ENCODE measurements at regions not wholly inside any gene's neighbourhood (a gene's known extent, or its start where the extent isn't known, plus 50 kb on each side); places are given as distances from the start of the nearest gene placed in this dataset.

DNA sequence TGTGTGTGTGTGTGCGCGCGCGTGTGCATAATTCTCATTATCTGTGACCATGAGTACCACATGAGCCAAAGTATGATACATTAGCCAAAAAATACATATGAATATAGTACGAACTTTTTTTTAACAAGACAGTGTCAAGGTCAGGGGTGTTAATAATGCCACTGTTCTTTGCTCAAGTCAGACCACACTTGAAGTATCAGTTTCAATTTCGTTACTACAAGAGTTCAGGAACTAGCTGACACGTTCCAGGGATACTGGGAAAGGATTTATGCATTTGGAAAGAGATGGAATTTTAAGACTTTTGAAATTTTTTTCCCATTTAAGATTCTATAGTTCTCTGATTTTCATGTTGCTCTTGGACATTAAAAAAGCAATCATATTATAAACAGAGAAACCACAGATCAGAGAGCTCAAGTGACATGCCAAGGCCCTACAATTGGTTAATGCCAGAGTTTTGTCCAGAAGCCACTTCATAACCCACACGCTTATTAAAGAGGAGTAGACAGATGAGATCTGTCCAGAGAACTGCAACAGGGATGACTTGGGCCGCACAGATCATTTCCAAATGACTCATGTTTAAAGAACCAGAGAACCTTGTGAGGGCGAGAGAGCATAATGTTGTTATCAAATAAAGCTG, 718.8 kb upstream of the SGCG start:
- Histone ChIP-seq H4K20me1 (no peaks in the 10 kb centered on the region), H3K9ac (no peak overlapping the region), H3K9me3 (replicated peaks in 1 of 11) (peaks cover 13 to 96% (median 71%) of the 10 kb centered on the region in 11 experiments), H3K4me3 (no peak overlapping the region), H3K36me3 (peaks cover 0 to 62% (median 14%) of the 10 kb centered on the region in 11 experiments; a peak in 12 of 22 replicates), H3K4me1 (peaks cover under 1 to 26% (median 13%) of the 10 kb centered on the region in 10 experiments; a peak in 16 of 20 replicates), H3K27ac (peak overlapping the region in 1 of 11 experiments; percentile 29; a peak in 1 of 22 replicates), H3K4me2 (no peak overlapping the region), H3K27me3 (no peaks in the 10 kb centered on the region)
- no peak for TF ChIP-seq Cebpa-rat (IDR thresholded peaks at IDR 0.05)

DNA sequence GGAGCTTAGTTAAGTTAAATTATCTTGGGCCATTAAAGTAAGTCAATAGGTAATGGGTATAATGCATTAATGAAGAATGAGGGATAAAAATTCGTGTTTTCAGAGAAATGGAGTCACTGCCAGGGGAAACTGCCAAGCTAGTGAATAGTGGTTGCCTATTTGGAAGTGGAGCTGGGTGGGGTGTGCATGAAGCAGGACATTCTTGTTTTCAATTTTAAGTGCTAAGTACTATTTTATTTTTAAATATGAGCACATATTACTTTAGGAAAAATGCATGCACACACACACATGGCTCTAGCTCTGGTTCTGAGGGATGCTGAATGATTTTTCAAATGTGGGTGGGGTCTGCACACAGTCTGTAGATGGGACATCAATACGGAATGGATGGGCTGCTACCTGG, 717.7 kb upstream of the SGCG start:
- H3K9ac ChIP-seq, result no peak overlapping the region
- no peaks in the 10 kb centered on the region for H4K20me1 ChIP-seq
- no peak overlapping the region for H3K27ac ChIP-seq
- H3K4me2 ChIP-seq, result no peak overlapping the region
- H3K9me3 ChIP-seq (replicated peaks in 1 of 11), result peaks cover 13 to 96% (median 69%) of the 10 kb centered on the region in 11 experiments; a peak in 21 of 22 replicates
- H3K4me3 ChIP-seq, result no peak overlapping the region
- no peak for TF ChIP-seq Cebpa-rat (IDR thresholded peaks at IDR 0.05)
- peaks cover 0 to 50% (median 12%) of the 10 kb centered on the region in 11 experiments; a peak in 11 of 22 replicates for H3K36me3 ChIP-seq
- no peaks in the 10 kb centered on the region for H3K27me3 ChIP-seq
- peaks cover 0 to 15% (median 4%) of the 10 kb centered on the region in 10 experiments; a peak in 8 of 20 replicates for H3K4me1 ChIP-seq

DNA sequence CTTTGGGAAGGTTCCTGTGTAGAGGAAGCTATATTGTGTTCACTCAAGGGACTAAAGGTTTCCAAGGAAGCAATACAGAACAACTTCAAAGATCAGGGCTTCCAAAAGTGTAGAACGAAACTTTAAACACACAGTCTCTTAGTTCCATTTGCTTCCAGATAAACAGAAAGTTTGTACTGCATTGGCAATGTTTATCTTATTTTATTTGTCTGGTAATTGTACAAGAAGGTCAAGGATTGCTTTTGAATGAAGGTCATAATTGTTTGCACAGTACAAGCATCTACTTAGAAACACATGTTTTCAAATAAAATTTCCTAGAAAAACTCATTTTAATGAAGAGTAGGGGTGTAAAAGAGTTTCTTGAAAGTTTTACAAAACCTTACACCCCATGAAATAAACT, 712.7 kb upstream of the SGCG start:
- no peak overlapping the region for H3K27ac ChIP-seq
- no peak overlapping the region for H3K9ac ChIP-seq
- no peaks in the 10 kb centered on the region for H4K20me1 ChIP-seq
- no peaks in the 10 kb centered on the region for H3K27me3 ChIP-seq
- no peak overlapping the region for H3K4me3 ChIP-seq
- H3K9me3 ChIP-seq (replicated peaks in 1 of 11), result peaks cover 0 to 70% (median 40%) of the 10 kb centered on the region in 11 experiments; a peak in 17 of 22 replicates
- H3K4me1 ChIP-seq, result peaks cover 0 to 14% (median 0%) of the 10 kb centered on the region in 10 experiments; a peak in 5 of 20 replicates
- peaks cover 0 to 18% (median 0%) of the 10 kb centered on the region in 11 experiments; a peak in 2 of 22 replicates for H3K36me3 ChIP-seq
- no peak overlapping the region for H3K4me2 ChIP-seq
- TF ChIP-seq Cebpa-rat (IDR thresholded peaks at IDR 0.05), result no peak

DNA sequence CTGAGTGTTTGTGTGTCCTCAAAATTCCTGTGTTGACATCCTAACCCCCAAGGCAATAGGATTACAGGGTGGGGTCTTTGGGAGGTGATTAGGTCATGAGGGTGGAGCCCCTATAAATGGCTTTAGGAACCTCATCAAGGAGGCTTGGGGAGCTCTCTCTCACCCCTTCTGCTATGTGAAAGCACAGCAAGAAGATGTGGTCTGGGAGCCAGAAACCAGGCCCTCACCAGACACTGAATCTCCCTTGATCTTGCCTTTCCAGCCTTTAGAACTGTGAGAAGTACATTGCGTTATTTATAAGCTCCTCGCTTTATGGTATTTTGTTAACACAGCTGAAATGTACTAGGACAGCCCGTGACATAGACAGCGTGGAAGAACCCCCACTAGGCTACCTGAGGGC, 712.0 kb upstream of the SGCG start:
- Histone ChIP-seq H3K4me2 (no peak overlapping the region), H4K20me1 (no peaks in the 10 kb centered on the region), H3K4me1 (peaks cover 0 to 14% (median 0%) of the 10 kb centered on the region in 10 experiments; a peak in 5 of 20 replicates), H3K4me3 (no peak overlapping the region), H3K27ac (no peak overlapping the region), H3K27me3 (no peaks in the 10 kb centered on the region), H3K9ac (no peak overlapping the region), H3K9me3 (replicated peaks in 1 of 11) (peaks cover 0 to 71% (median 38%) of the 10 kb centered on the region in 11 experiments; a peak in 18 of 22 replicates), H3K36me3 (peaks cover 0 to 14% (median 0%) of the 10 kb centered on the region in 11 experiments; a peak in 2 of 22 replicates)
- TF ChIP-seq Cebpa-rat (IDR thresholded peaks at IDR 0.05), result no peak

DNA sequence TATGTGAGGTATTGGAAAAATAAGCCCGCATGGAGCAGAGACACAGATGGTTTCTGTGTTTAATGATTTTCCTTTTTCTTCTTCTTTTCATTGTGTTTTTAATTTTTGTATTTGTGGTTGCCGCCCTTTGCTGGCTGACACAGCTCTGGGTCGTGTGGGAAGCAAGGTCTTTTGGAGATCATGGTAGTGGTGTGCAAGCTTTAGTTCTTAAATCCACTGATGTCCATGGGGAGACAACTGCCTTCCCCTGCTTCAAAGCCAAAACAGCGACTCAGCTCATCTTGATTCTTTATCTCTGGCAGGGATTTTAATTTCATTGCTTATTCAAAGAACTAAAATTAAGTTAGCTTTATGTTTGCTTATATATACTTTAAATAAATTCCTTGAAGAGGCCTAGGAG, 711.3 kb upstream of the SGCG start:
- peaks cover 0 to 10% (median 0%) of the 10 kb centered on the region in 11 experiments; a peak in 1 of 22 replicates for H3K36me3 ChIP-seq
- no peaks in the 10 kb centered on the region for H4K20me1 ChIP-seq
- TF ChIP-seq Cebpa-rat (IDR thresholded peaks at IDR 0.05), result no peak
- no peak overlapping the region for H3K4me2 ChIP-seq
- peaks cover 0 to 68% (median 35%) of the 10 kb centered on the region in 11 experiments; a peak in 17 of 22 replicates for H3K9me3 ChIP-seq (replicated peaks in 1 of 11)
- H3K4me3 ChIP-seq, result no peak overlapping the region
- H3K9ac ChIP-seq, result no peak overlapping the region
- peaks cover 0 to 14% (median 0%) of the 10 kb centered on the region in 10 experiments; a peak in 5 of 20 replicates for H3K4me1 ChIP-seq
- H3K27ac ChIP-seq, result no peak overlapping the region
- H3K27me3 ChIP-seq, result no peaks in the 10 kb centered on the region

DNA sequence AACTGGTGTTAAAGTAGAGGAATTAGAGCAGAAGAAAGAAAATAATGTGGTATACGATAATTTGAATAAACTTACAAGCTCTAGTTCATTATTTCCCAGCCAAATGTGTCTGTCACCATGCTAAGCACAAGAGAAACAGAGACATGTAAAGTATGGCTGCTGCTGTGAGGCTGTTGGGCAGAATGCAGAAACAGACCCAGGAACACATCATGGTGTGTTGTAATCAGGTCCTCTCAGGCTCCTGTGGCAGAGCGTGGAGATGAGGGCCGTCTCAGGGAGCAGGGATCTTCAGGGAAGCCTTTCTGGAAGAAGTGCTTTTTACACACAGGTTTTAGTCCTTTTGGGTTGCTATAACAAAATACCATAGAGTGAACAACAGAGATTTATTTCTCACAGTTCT, 710.7 kb upstream of the SGCG start:
- H3K27me3 ChIP-seq, result no peaks in the 10 kb centered on the region
- H3K9me3 ChIP-seq (replicated peaks in 1 of 11), result peaks cover 0 to 63% (median 33%) of the 10 kb centered on the region in 11 experiments; a peak in 17 of 22 replicates

DNA sequence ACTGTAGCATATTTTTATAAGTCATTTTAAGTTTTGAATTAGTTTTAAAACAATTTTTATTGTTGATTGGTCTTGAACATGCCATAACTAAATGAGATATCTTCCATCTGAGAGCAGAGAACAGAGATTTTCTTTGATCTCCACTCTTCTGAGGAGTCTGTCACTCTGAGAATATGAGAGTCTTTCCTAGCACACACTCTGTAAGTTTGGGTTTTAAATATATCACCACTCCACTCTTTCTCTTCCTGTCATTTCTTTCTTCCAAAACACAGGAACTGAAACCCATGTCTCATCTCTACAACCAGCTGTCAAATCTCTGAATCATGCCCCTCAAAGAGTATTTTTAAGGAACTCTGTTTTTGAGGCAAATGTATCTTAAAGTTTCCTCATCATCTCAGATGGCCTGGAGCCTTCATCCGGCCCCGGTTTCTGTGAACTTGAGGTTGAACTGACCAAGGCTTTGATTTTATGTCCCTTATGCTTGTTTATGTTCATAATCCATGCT, 698.2 kb upstream of the SGCG start:
- no peaks in the 10 kb centered on the region for H4K20me1 ChIP-seq
- peak overlapping the region; percentile 56 to 83 (median 80) for H3K4me2 ChIP-seq
- no peaks in the 10 kb centered on the region for H3K27me3 ChIP-seq
- peak overlapping the region; percentile 81 to 96 (median 94) for H3K27ac ChIP-seq
- H3K9me3 ChIP-seq (replicated peaks in 1 of 11), result peaks cover 0 to 69% (median 52%) of the 10 kb centered on the region in 11 experiments; a peak in 19 of 22 replicates
- peak overlapping the region in 2 of 10 experiments; percentile 9 to 47; a peak in 4 of 20 replicates for H3K4me3 ChIP-seq
- peaks cover 38 to 82% (median 57%) of the 10 kb centered on the region in 10 experiments for H3K4me1 ChIP-seq
- H3K9ac ChIP-seq, result peak overlapping the region; percentile 63 to 82 (median 76); a peak in 21 of 22 replicates
- peaks cover 0 to 8% (median 0%) of the 10 kb centered on the region in 11 experiments; a peak in 2 of 22 replicates for H3K36me3 ChIP-seq
- peak in 1 of 11 experiments; percentile 10; a peak in 1 of 22 replicates for TF ChIP-seq Cebpa-rat (IDR thresholded peaks at IDR 0.05)

More for the DNA sequence above, 710.7 kb upstream of the SGCG start:
- H3K9ac ChIP-seq, result no peak overlapping the region
- no peak for TF ChIP-seq Cebpa-rat (IDR thresholded peaks at IDR 0.05)
- H3K4me1 ChIP-seq, result peaks cover 0 to 14% (median under 1%) of the 10 kb centered on the region in 10 experiments; a peak in 5 of 20 replicates
- H3K36me3 ChIP-seq, result peaks cover 0 to 10% (median 0%) of the 10 kb centered on the region in 11 experiments; a peak in 1 of 22 replicates
- no peak overlapping the region for H3K4me3 ChIP-seq
- no peaks in the 10 kb centered on the region for H4K20me1 ChIP-seq
- no peak overlapping the region for H3K27ac ChIP-seq
- H3K4me2 ChIP-seq, result no peak overlapping the region

DNA sequence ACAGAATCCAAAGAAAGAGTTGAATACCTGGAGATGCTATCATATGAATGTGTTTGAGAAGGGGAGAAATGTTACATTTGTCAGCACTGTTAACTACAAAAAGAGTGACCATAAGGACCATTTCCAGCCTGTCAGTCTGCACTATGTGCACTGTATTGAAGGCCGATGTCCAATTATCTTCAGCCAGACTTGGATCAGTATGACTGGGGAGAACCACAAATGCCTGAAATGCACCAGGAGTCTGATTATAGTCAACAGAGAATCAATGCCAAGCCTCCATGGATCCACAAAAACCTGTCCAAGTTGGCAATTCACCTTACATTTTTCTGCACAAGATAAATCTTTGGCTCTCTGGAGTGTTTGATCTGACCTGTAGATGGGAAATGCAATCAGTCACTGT, 697.5 kb upstream of the SGCG start:
- Histone ChIP-seq H3K4me1 (peaks cover 38 to 86% (median 57%) of the 10 kb centered on the region in 10 experiments), H3K27ac (peak overlapping the region; percentile 81 to 96 (median 94); a peak in 21 of 22 replicates), H3K27me3 (no peaks in the 10 kb centered on the region), H3K4me3 (no peak overlapping the region), H3K4me2 (peak overlapping the region; percentile 56 to 83 (median 80)), H4K20me1 (no peaks in the 10 kb centered on the region), H3K36me3 (peaks cover 0 to 8% (median 0%) of the 10 kb centered on the region in 11 experiments; a peak in 2 of 22 replicates), H3K9me3 (replicated peaks in 1 of 11) (peaks cover 0 to 74% (median 53%) of the 10 kb centered on the region in 11 experiments; a peak in 19 of 22 replicates), H3K9ac (peak overlapping the region; percentile 63 to 82 (median 76); a peak in 21 of 22 replicates)
- no peak for TF ChIP-seq Cebpa-rat (IDR thresholded peaks at IDR 0.05)

DNA sequence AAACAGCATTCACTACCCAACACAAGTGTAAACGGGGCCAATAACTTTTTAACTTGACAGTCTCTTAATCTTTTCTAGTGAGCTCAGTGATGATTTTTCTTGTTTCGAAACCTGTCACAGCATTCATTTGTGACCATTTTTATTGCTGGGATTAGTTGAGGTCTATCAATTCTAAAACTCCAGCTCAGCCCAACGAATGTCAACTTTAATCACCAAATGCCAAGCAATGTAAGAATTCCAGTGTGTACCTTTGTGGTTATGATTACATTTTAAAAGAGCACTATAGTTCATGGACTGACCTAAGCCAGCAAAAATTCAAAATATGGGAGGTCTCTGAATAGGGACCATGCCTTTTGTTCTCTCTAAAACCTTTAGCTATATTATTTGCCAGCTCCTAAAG, 694.3 kb upstream of the SGCG start:
- Histone ChIP-seq H3K4me3 (no peak overlapping the region), H3K27ac (peak overlapping the region in 8 of 11 experiments; percentile 21 to 96 (median 94); a peak in 10 of 22 replicates), H3K9ac (no peak overlapping the region), H3K4me2 (peak overlapping the region in 4 of 11 experiments; percentile 63 to 83 (median 82); a peak in 9 of 22 replicates), H4K20me1 (no peaks in the 10 kb centered on the region), H3K36me3 (peaks cover 0 to 10% (median 0%) of the 10 kb centered on the region in 11 experiments; a peak in 4 of 22 replicates), H3K9me3 (replicated peaks in 1 of 11) (peaks cover 0 to 78% (median 56%) of the 10 kb centered on the region in 11 experiments; a peak in 18 of 22 replicates), H3K4me1 (peaks cover 35 to 84% (median 56%) of the 10 kb centered on the region in 10 experiments), H3K27me3 (no peaks in the 10 kb centered on the region)
- no peak for TF ChIP-seq Cebpa-rat (IDR thresholded peaks at IDR 0.05)

Data from BLaER1 treated with 17β-estradiol and CSF1 and Interleukin-3, amounts not matched to agents 10 nM and 100 nM (cell line).